ENCODE measurements at regions not wholly inside any gene's neighbourhood (a gene's known extent, or its start where the extent isn't known, plus 50 kb on each side); places are given as distances from the start of the nearest gene placed in this dataset.

GRCh38 chr3:162211470-162211869 lies 714.9 kb downstream of the OTOL1 start:
- peak; percentile 24 for FAIRE-seq

GRCh38 chr3:162213196-162213595 lies 716.6 kb downstream of the OTOL1 start:
- no peak for FAIRE-seq

GRCh38 chr3:162213956-162214355 lies 717.3 kb downstream of the OTOL1 start:
- no peak for FAIRE-seq

- FAIRE-seq, result no peak
Observed at GRCh38 chr3:162217647-162218046, 721.0 kb downstream of the OTOL1 start.

- no peak for FAIRE-seq
Observed at GRCh38 chr3:162218479-162218878, 721.9 kb downstream of the OTOL1 start.

GRCh38 chr3:162224746-162225145 lies 728.1 kb downstream of the OTOL1 start:
- FAIRE-seq, result no peak

GRCh38 chr3:162236949-162237348 lies 740.3 kb downstream of the OTOL1 start:
- FAIRE-seq, result no peak

GRCh38 chr3:162250782-162251181 lies 754.2 kb downstream of the OTOL1 start:
- no peak for FAIRE-seq

GRCh38 chr3:162262129-162262528 lies 765.5 kb downstream of the OTOL1 start:
- FAIRE-seq, result no peak

- no peak for FAIRE-seq
Observed at GRCh38 chr3:162263596-162263995, 767.0 kb downstream of the OTOL1 start.

- FAIRE-seq, result no peak
Observed at GRCh38 chr3:162269636-162270458, 773.2 kb downstream of the OTOL1 start.

- no peak for FAIRE-seq
Observed at GRCh38 chr3:162274070-162274469, 777.5 kb downstream of the OTOL1 start.

GRCh38 chr3:162278834-162279233 lies 782.2 kb downstream of the OTOL1 start:
- FAIRE-seq, result no peak

GRCh38 chr3:162285259-162285658 lies 788.7 kb downstream of the OTOL1 start:
- FAIRE-seq, result no peak

- FAIRE-seq, result no peak
Observed at GRCh38 chr3:162287600-162287999, 791.0 kb downstream of the OTOL1 start.

- no peak for FAIRE-seq
Observed at GRCh38 chr3:162292409-162292808, 795.8 kb downstream of the OTOL1 start.

- no peak for FAIRE-seq
Observed at GRCh38 chr3:162295323-162295983, 798.8 kb downstream of the OTOL1 start.

- no peak for FAIRE-seq
Observed at GRCh38 chr3:162302983-162303624, 806.5 kb downstream of the OTOL1 start.

GRCh38 chr3:162317046-162317445 lies 820.4 kb downstream of the OTOL1 start:
- no peak for FAIRE-seq

- FAIRE-seq, result no peak
Observed at GRCh38 chr3:162328649-162329048, 832.0 kb downstream of the OTOL1 start.

GRCh38 chr3:162329514-162329913 lies 832.9 kb downstream of the OTOL1 start:
- no peak for FAIRE-seq

- FAIRE-seq, result no peak
Observed at GRCh38 chr3:162332344-162332743, 835.7 kb downstream of the OTOL1 start.

- no peak for FAIRE-seq
Observed at GRCh38 chr3:162334537-162334936, 837.9 kb downstream of the OTOL1 start.

GRCh38 chr3:162337630-162338029 lies 841.0 kb downstream of the OTOL1 start:
- FAIRE-seq, result no peak

Data from islet of Langerhans (tissue), 1 donor.